ENCODE measurements at regions not wholly inside any gene's neighbourhood (a gene's known extent, or its start where the extent isn't known, plus 50 kb on each side); places are given as distances from the start of the nearest gene placed in this dataset.
"Not testable (repeated sequence)": the region's sequence is repeated elsewhere in the genome, so short reads cannot be mapped to it uniquely, and the experiment has no call there.

GRCh38 chr20:55685425-55685824, 319.9 kb downstream of the CBLN4 start:
- no peak for DNase-seq (ENCODE audit: low read depth)

GRCh38 chr20:55684578-55684977, 320.7 kb downstream of the CBLN4 start:
- DNase-seq (ENCODE audit: low read depth) = peak; percentile 5

GRCh38 chr20:55678970-55679667, 326.2 kb downstream of the CBLN4 start:
- DNase-seq (ENCODE audit: low read depth) = no peak

GRCh38 chr20:55678126-55678525, 327.2 kb downstream of the CBLN4 start:
- DNase-seq (ENCODE audit: low read depth) = no peak

- no peak for DNase-seq (ENCODE audit: low read depth)
Measured at GRCh38 chr20:55677011-55677410, 328.3 kb downstream of the CBLN4 start.

- DNase-seq (ENCODE audit: low read depth) = no peak
Measured at GRCh38 chr20:55676097-55676496, 329.2 kb downstream of the CBLN4 start.

GRCh38 chr20:55668631-55669030, 336.7 kb downstream of the CBLN4 start:
- no peak for DNase-seq (ENCODE audit: low read depth)

GRCh38 chr20:55667955-55668354, 337.4 kb downstream of the CBLN4 start:
- DNase-seq (ENCODE audit: low read depth) = no peak

GRCh38 chr20:55667024-55667423, 338.3 kb downstream of the CBLN4 start:
- no peak for DNase-seq (ENCODE audit: low read depth)

GRCh38 chr20:55656231-55656775, 349.0 kb downstream of the CBLN4 start:
- DNase-seq (ENCODE audit: low read depth) = no peak

GRCh38 chr20:55650657-55651360, 354.5 kb downstream of the CBLN4 start:
- DNase-seq (ENCODE audit: low read depth) = no peak

GRCh38 chr20:55649254-55649653, 356.1 kb downstream of the CBLN4 start:
- no peak for DNase-seq (ENCODE audit: low read depth)

GRCh38 chr20:55646851-55647250, 358.5 kb downstream of the CBLN4 start:
- no peak for DNase-seq (ENCODE audit: low read depth)

GRCh38 chr20:55641497-55641896, 363.8 kb downstream of the CBLN4 start:
- DNase-seq (ENCODE audit: low read depth) = no peak

- DNase-seq (ENCODE audit: low read depth) = no peak
Measured at GRCh38 chr20:55635870-55636269, 369.4 kb downstream of the CBLN4 start.

- DNase-seq (ENCODE audit: low read depth) = no peak
Measured at GRCh38 chr20:55632592-55632991, 372.7 kb downstream of the CBLN4 start.

GRCh38 chr20:55629143-55629542, 376.2 kb downstream of the CBLN4 start:
- DNase-seq (ENCODE audit: low read depth) = not testable (repeated sequence)

- DNase-seq (ENCODE audit: low read depth) = no peak
Measured at GRCh38 chr20:55626716-55627115, 378.6 kb downstream of the CBLN4 start.

GRCh38 chr20:55616367-55616766, 389.0 kb downstream of the CBLN4 start:
- no peak for DNase-seq (ENCODE audit: low read depth)

GRCh38 chr20:55615818-55616217, 389.5 kb downstream of the CBLN4 start:
- no peak for DNase-seq (ENCODE audit: low read depth)

GRCh38 chr20:55614220-55614757, 391.0 kb downstream of the CBLN4 start:
- DNase-seq (ENCODE audit: low read depth) = no peak

GRCh38 chr20:55610756-55611155, 394.6 kb downstream of the CBLN4 start:
- no peak for DNase-seq (ENCODE audit: low read depth)

GRCh38 chr20:55605594-55605993, 399.7 kb downstream of the CBLN4 start:
- DNase-seq (ENCODE audit: low read depth) = no peak
